ENCODE measurements at regions not wholly inside any gene's neighbourhood (a gene's known extent, or its start where the extent isn't known, plus 50 kb on each side); places are given as distances from the start of the nearest gene placed in this dataset.
"Not testable (repeated sequence)": the region's sequence is repeated elsewhere in the genome, so short reads cannot be mapped to it uniquely, and the experiment has no call there.

DNA sequence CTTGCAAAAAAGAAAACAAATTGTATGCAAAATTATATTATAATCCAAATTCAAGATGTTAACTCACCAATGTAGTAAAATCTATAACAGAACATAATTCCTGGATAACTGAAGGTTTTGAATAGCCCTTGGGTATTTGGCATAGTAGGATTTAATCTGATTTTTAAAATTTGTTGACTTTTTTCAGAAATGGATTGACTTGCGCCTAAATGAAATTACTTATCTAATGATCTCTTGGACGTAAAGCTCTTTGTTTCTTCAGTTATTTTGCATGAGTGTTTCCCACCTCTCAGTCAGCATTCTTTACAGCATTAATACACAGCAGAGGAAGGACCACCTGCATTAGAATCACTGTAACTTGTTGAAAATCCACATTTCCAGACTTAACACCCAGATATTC is 169.6 kb downstream of the SEPTIN7 start:
- no peak for FAIRE-seq
- no peaks in the 10 kb centered on the region for H3K9me3 ChIP-seq (ENCODE audit: control insufficient read depth in 2 of 2, insufficient read depth in 1 of 2, low read depth in 1 of 2, low read length in 1 of 2)
- H3K4me3 ChIP-seq (ENCODE audit: low read depth in 1 of 3, low read length in 3 of 3): no peak overlapping the region
- H3K36me3 ChIP-seq (ENCODE audit: control insufficient read depth in 3 of 3, insufficient read depth in 2 of 3, low read depth in 1 of 3, low read length in 3 of 3): no peaks in the 10 kb centered on the region
- H3K27ac ChIP-seq (ENCODE audit: low read depth in 1 of 3, low read length in 2 of 3): no peak overlapping the region
- no peak for DNase-seq
- 92 to 94% (median 93%) methylated on average over 2 of the region's 2 CpGs for WGBS, 3 donors
- H3K27me3 ChIP-seq (ENCODE audit: control insufficient read depth in 3 of 3, insufficient read depth in 3 of 3, low read length in 3 of 3): no peaks in the 10 kb centered on the region
- H3K4me1 ChIP-seq (ENCODE audit: control insufficient read depth in 3 of 3, insufficient read depth in 2 of 3, low read depth in 1 of 3, low read length in 2 of 3): peaks cover 0 to 9% (median 0%) of the 10 kb centered on the region in 3 donors

GRCh38 chr7:35971133-35971891 is 170.5 kb downstream of the SEPTIN7 start:
- H3K9me3 ChIP-seq (ENCODE audit: control insufficient read depth in 2 of 2, insufficient read depth in 1 of 2, low read depth in 1 of 2, low read length in 1 of 2): peaks cover 0 to 2% of the 10 kb centered on the region in 2 donors
- DNase-seq (peak; percentile 54 to 76), FAIRE-seq (no peak)
- peaks cover 0 to 9% (median 0%) of the 10 kb centered on the region in 3 donors for H3K4me1 ChIP-seq (ENCODE audit: control insufficient read depth in 3 of 3, insufficient read depth in 2 of 3, low read depth in 1 of 3, low read length in 2 of 3)
- no peaks in the 10 kb centered on the region for H3K27me3 ChIP-seq (ENCODE audit: control insufficient read depth in 3 of 3, insufficient read depth in 3 of 3, low read length in 3 of 3)
- H3K36me3 ChIP-seq (ENCODE audit: control insufficient read depth in 3 of 3, insufficient read depth in 2 of 3, low read depth in 1 of 3, low read length in 3 of 3): no peaks in the 10 kb centered on the region
- peak overlapping the region; percentile 25 to 55 (median 38) for H3K4me3 ChIP-seq (ENCODE audit: low read depth in 1 of 3, low read length in 3 of 3)
- H3K27ac ChIP-seq (ENCODE audit: low read depth in 1 of 3, low read length in 2 of 3): peak overlapping the region; percentile 59 to 72 (median 65)
- 24 to 40% (median 32%) methylated on average over 48 to 55 of the region's 55 CpGs for WGBS, 3 donors

GRCh38 chr7:35975851-35976454 is 175.1 kb downstream of the SEPTIN7 start:
- DNase-seq (peak; percentile 83 to 88), FAIRE-seq (no peak)
- H3K9me3 ChIP-seq (ENCODE audit: control insufficient read depth in 2 of 2, insufficient read depth in 1 of 2, low read depth in 1 of 2, low read length in 1 of 2): peaks cover 0 to 7% of the 10 kb centered on the region in 2 donors
- no peak overlapping the region for H3K4me3 ChIP-seq (ENCODE audit: low read depth in 1 of 3, low read length in 3 of 3)
- 0 to 7% (median 3%) methylated on average over 1 of the region's 1 CpG for WGBS, 3 donors
- H3K4me1 ChIP-seq (ENCODE audit: control insufficient read depth in 3 of 3, insufficient read depth in 2 of 3, low read depth in 1 of 3, low read length in 2 of 3): peaks cover 0 to 3% (median 0%) of the 10 kb centered on the region in 3 donors
- no peaks in the 10 kb centered on the region for H3K27me3 ChIP-seq (ENCODE audit: control insufficient read depth in 3 of 3, insufficient read depth in 3 of 3, low read length in 3 of 3)
- no peak overlapping the region for H3K27ac ChIP-seq (ENCODE audit: low read depth in 1 of 3, low read length in 2 of 3)
- H3K36me3 ChIP-seq (ENCODE audit: control insufficient read depth in 3 of 3, insufficient read depth in 2 of 3, low read depth in 1 of 3, low read length in 3 of 3): no peaks in the 10 kb centered on the region

DNA sequence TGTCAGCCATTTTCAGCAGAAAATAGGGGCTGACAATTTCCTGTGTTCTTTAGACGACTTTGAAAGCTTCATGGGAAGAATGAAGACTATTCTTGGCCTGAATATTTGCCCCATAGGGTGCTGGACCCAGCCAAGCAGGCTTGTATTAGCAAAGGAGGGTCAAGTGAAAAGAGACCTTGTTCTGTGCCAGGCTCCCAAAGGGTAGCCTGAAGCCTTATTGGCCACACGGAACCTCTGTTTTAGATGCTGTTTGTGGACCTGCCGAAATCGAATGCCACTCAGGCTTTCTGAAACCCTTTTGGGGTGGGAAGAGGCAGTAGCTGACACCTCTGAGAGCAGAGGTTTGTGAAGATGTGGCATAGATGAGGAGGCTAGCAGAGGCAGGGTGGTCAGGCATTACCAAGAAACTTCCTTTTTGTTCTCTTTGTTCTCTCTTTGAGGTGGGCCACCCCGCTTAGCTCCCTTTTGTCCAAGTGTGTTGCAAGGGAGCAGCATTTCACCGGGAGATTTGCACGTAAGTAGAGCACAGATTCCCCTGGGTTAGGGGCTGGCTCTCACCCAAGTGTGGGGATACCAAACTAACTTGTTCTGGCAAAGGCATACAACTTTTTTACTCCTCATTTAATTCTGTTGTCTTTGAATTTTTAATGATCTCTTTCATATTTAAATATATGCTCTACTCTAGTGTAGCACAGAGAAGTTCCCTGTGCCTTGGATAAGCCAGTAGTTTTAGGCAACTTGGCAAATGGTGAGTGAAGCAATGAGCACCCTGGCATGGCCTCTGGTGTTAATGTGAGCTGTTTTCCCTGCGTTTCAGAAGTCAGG is 174.0 kb upstream of the EEPD1 start:
- FAIRE-seq; H3K27me3 ChIP-seq (ENCODE audit: control insufficient read depth in 3 of 3, insufficient read depth in 3 of 3, low read length in 3 of 3); H3K4me1 ChIP-seq (ENCODE audit: control insufficient read depth in 3 of 3, insufficient read depth in 2 of 3, low read depth in 1 of 3, low read length in 2 of 3); DNase-seq; H3K36me3 ChIP-seq (ENCODE audit: control insufficient read depth in 3 of 3, insufficient read depth in 2 of 3, low read depth in 1 of 3, low read length in 3 of 3); H3K9me3 ChIP-seq (ENCODE audit: control insufficient read depth in 2 of 2, insufficient read depth in 1 of 2, low read depth in 1 of 2, low read length in 1 of 2); H3K27ac ChIP-seq (ENCODE audit: low read depth in 1 of 3, low read length in 2 of 3); H3K4me3 ChIP-seq (ENCODE audit: low read depth in 1 of 3, low read length in 3 of 3): not testable (repeated sequence)
- WGBS, 3 donors: 74 to 81% (median 79%) methylated on average over 8 of the region's 8 CpGs

DNA sequence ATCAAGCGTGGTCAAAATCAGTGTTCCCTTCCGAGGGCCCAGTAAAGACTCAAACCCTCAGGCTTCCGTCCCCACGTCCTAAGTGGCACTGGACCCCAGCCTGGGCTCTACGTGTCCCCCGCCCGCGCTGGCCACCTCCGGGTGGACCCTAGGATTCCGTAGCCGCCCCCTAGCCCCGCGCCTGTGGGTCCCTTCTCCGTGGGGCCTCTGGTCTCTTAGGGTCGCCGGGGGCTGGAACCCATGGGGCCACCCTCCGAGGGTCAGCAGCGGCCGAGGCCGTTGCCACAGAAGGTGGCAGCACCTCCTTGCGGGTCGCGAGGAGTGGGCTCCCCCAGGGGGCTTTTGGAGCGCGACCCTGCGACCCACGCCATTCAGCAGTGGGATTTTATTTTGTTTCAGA is 170.5 kb upstream of the EEPD1 start:
- H3K4me3 ChIP-seq (ENCODE audit: low read depth in 1 of 3, low read length in 3 of 3): no peak overlapping the region
- H3K4me1 ChIP-seq (ENCODE audit: control insufficient read depth in 3 of 3, insufficient read depth in 2 of 3, low read depth in 1 of 3, low read length in 2 of 3): no peaks in the 10 kb centered on the region
- FAIRE-seq (no peak), DNase-seq (no peak)
- no peaks in the 10 kb centered on the region for H3K27me3 ChIP-seq (ENCODE audit: control insufficient read depth in 3 of 3, insufficient read depth in 3 of 3, low read length in 3 of 3)
- H3K36me3 ChIP-seq (ENCODE audit: control insufficient read depth in 3 of 3, insufficient read depth in 2 of 3, low read depth in 1 of 3, low read length in 3 of 3): no peaks in the 10 kb centered on the region
- no peaks in the 10 kb centered on the region for H3K9me3 ChIP-seq (ENCODE audit: control insufficient read depth in 2 of 2, insufficient read depth in 1 of 2, low read depth in 1 of 2, low read length in 1 of 2)
- WGBS, 3 donors: 90 to 94% (median 92%) methylated on average over 27 of the region's 27 CpGs
- H3K27ac ChIP-seq (ENCODE audit: low read depth in 1 of 3, low read length in 2 of 3): no peak overlapping the region

DNA sequence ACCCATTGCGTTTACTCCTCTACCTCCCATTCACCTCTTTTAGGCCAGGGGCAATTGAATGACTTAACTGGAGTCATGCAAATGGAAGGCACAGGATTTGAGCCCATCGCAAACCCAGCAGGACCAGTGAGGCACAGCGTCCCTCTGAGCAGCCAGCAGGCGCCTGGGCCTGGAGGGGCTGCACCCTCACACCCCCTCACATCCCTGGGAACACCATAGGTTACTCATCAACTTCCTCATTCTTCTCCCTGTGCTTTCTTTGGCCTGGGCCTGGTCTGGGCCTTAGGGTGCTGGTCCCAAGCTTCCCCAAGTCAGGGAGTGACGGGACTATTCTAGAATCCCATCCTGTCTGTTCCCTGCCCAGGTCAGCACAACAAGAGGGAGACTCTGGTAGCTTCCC is 169.4 kb upstream of the EEPD1 start:
- H3K36me3 ChIP-seq (ENCODE audit: control insufficient read depth in 3 of 3, insufficient read depth in 2 of 3, low read depth in 1 of 3, low read length in 3 of 3): no peaks in the 10 kb centered on the region
- no peak overlapping the region for H3K4me3 ChIP-seq (ENCODE audit: low read depth in 1 of 3, low read length in 3 of 3)
- H3K27me3 ChIP-seq (ENCODE audit: control insufficient read depth in 3 of 3, insufficient read depth in 3 of 3, low read length in 3 of 3): no peaks in the 10 kb centered on the region
- H3K9me3 ChIP-seq (ENCODE audit: control insufficient read depth in 2 of 2, insufficient read depth in 1 of 2, low read depth in 1 of 2, low read length in 1 of 2): no peaks in the 10 kb centered on the region
- no peak for DNase-seq
- FAIRE-seq: no peak
- no peak overlapping the region for H3K27ac ChIP-seq (ENCODE audit: low read depth in 1 of 3, low read length in 2 of 3)
- no peaks in the 10 kb centered on the region for H3K4me1 ChIP-seq (ENCODE audit: control insufficient read depth in 3 of 3, insufficient read depth in 2 of 3, low read depth in 1 of 3, low read length in 2 of 3)
- 91 to 93% (median 91%) methylated on average over 5 of the region's 5 CpGs for WGBS, 3 donors

DNA sequence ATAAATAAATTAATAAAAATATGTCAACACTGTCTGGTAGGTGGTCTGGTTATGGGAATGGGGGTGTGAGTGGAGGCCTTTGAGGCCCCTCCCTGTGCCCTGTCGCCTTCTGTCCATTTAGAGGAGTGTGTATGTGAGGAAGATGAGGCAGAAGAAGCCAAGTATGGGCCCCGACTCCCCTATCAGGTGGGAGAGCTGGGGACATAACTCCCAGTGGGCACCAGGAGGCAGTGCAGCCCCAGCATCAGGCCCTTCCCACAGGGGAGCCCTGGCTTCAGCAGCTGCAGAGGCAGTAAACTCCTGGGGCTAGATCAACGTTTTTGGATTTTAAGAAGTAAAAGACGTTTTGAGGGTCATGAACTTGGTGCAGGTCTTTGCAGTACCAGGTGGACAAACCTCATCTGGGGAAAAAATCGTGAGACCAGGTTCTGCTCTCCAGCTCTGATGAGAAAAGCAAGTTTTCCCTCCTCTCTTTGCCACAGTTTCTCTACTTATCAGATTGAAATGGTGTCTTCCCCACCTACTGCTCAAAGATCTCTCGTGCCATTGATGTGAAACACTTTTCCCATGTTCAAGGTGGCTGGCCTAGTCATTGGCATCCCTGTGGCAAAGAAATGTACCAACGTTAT is 167.8 kb upstream of the EEPD1 start:
- DNase-seq (peak; percentile 76 to 77), FAIRE-seq (no peak)
- H3K36me3 ChIP-seq (ENCODE audit: control insufficient read depth in 3 of 3, insufficient read depth in 2 of 3, low read depth in 1 of 3, low read length in 3 of 3): no peaks in the 10 kb centered on the region
- no peaks in the 10 kb centered on the region for H3K4me1 ChIP-seq (ENCODE audit: control insufficient read depth in 3 of 3, insufficient read depth in 2 of 3, low read depth in 1 of 3, low read length in 2 of 3)
- WGBS, 3 donors: 13 to 18% (median 13%) methylated on average over 7 of the region's 7 CpGs
- no peaks in the 10 kb centered on the region for H3K9me3 ChIP-seq (ENCODE audit: control insufficient read depth in 2 of 2, insufficient read depth in 1 of 2, low read depth in 1 of 2, low read length in 1 of 2)
- no peak overlapping the region for H3K4me3 ChIP-seq (ENCODE audit: low read depth in 1 of 3, low read length in 3 of 3)
- H3K27me3 ChIP-seq (ENCODE audit: control insufficient read depth in 3 of 3, insufficient read depth in 3 of 3, low read length in 3 of 3): no peaks in the 10 kb centered on the region
- H3K27ac ChIP-seq (ENCODE audit: low read depth in 1 of 3, low read length in 2 of 3): no peak overlapping the region

DNA sequence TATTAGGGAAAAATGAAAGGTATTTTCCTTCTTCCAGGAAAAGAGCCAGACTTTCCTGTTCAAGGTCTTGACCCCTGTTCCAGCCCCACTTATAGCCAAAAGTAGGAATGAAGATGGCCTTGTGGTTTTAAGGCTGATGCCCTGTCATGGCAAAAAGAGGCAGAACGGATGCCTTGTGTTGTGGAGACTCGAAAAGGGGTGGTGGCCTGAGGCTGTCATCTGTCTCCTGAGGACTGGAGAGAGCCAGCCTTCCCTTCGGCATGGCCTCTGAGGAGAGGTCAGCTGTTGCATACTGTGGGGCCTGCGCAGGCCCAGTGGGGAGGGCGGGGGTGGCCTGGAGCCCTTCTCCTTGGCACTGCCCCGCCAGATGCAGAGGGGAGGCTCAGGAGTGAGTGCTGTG is 166.0 kb upstream of the EEPD1 start:
- DNase-seq (no peak), FAIRE-seq (no peak)
- 82 to 92% (median 85%) methylated on average over 6 of the region's 6 CpGs for WGBS, 3 donors
- Histone ChIP-seq H3K27ac (ENCODE audit: low read depth in 1 of 3, low read length in 2 of 3) (no peak overlapping the region), H3K4me3 (ENCODE audit: low read depth in 1 of 3, low read length in 3 of 3) (no peak overlapping the region), H3K4me1 (ENCODE audit: control insufficient read depth in 3 of 3, insufficient read depth in 2 of 3, low read depth in 1 of 3, low read length in 2 of 3) (no peaks in the 10 kb centered on the region), H3K9me3 (ENCODE audit: control insufficient read depth in 2 of 2, insufficient read depth in 1 of 2, low read depth in 1 of 2, low read length in 1 of 2) (no peaks in the 10 kb centered on the region), H3K36me3 (ENCODE audit: control insufficient read depth in 3 of 3, insufficient read depth in 2 of 3, low read depth in 1 of 3, low read length in 3 of 3) (no peaks in the 10 kb centered on the region), H3K27me3 (ENCODE audit: control insufficient read depth in 3 of 3, insufficient read depth in 3 of 3, low read length in 3 of 3) (no peaks in the 10 kb centered on the region)
